GM19328 (cell line): ENCODE measurements at regions not wholly inside any gene's neighbourhood (a gene's known extent, or its start where the extent isn't known, plus 50 kb on each side); places are given as distances from the start of the nearest gene placed in this dataset.
"Not testable (repeated sequence)": the region's sequence is repeated elsewhere in the genome, so short reads cannot be mapped to it uniquely, and the experiment has no call there.

Experiments used
- ATAC-seq: cut with Tn5 transposase; IDR thresholded peaks from one replicate; pipeline ENCODE4 v1.9.1; 2021; ENCODE audit warnings: mild to moderate bottlenecking, moderate library complexity; ENCODE audit not compliant: unreplicated experiment

- not testable (repeated sequence) for ATAC-seq
These were observed 66.3 kb downstream of the FAM72C start for GRCh38 chr1:143905214-143906179.

- ATAC-seq: not testable (repeated sequence)
These were observed 67.2 kb downstream of the FAM72C start for GRCh38 chr1:143904622-143904979.

GRCh38 chr1:143903899-143904621 lies 67.7 kb downstream of the FAM72C start:
- ATAC-seq: not testable (repeated sequence)

DNA sequence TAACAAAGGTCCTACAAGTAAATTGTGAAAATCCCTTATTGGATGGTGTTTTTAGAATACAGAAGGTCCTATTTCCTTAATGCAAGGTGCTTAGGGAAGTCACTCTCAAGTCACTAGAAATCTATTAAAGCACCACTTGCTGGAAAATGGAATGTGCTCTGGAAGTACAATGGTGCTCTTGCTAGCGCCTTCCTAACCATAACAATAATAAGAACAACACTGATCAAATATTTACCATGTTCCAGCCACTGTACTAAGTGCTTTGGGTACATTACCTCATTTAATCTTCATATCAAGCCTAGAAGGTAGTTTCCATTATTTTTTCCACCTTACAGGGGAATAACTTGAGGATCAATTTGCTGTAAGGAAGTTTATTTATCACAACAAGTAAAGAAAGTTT lies 75.4 kb downstream of the FAM72C start:
- ATAC-seq: not testable (repeated sequence)

- ATAC-seq: peak; percentile 85
These were observed 86.7 kb downstream of the FAM72C start for GRCh38 chr1:143884932-143885574.

- peak; percentile 80 for ATAC-seq
These were observed 87.3 kb downstream of the FAM72C start for GRCh38 chr1:143884532-143884931.

GRCh38 chr1:143879757-143880536 lies 91.8 kb downstream of the FAM72C start:
- ATAC-seq: not testable (repeated sequence)

- not testable (repeated sequence) for ATAC-seq
These were observed 95.8 kb downstream of the FAM72C start for GRCh38 chr1:143875947-143876346.

GRCh38 chr1:143874625-143875024 lies 97.2 kb downstream of the FAM72C start:
- ATAC-seq: not testable (repeated sequence)

DNA sequence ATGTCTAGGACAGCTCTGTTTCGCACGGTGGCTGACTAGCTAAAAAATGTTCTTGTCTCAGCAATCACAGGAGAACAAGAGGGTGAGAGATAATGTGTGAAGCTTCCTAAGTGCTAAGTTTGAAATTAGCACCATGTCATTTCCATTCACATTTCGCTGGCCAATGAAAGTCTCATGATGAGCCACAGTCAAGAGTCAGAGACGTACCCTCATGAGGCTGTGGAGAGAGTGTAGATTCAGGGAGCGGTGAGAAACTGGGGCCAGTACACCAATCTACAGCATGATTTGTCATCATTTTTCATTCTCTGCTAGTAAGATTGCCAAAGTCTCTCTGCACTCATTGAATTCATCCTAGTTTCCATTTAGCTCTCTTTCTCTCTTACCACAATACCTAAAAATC lies 98.1 kb downstream of the FAM72C start:
- ATAC-seq: not testable (repeated sequence)

- not testable (repeated sequence) for ATAC-seq
These were observed 101.4 kb downstream of the FAM72C start for GRCh38 chr1:143870388-143870787.

GRCh38 chr1:143867590-143868220 lies 104.1 kb downstream of the FAM72C start:
- not testable (repeated sequence) for ATAC-seq

DNA sequence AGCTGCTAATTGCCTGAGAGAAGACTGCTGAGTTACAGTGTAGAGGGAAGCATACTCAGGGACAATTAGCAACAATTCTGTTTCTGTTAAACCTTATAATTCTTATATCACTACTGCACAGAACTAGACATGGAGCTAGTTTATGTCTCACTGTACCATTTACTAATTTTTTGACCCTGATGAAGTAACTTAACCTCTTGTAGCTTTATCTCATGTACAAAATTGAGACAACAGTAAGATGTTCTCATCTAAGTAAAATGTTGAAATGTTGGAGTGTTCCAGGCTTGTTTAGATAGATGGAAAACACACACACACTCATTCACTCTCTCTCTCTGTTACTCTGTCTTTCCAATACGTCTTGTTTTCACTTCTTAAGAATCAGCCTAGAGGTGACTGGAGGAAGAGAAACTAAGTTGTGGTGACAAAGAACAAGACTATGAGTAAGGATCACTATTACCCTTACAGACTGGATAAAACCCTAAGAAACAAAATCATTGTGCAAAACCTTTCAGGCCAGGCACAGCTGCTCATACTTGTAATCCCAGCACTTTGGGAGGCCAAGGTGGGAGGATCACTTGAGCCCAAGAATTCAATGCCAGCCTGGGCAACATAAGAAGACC lies 107.8 kb downstream of the FAM72C start:
- not testable (repeated sequence) for ATAC-seq

GRCh38 chr1:143862722-143863121 lies 109.1 kb downstream of the FAM72C start:
- ATAC-seq: not testable (repeated sequence)

DNA sequence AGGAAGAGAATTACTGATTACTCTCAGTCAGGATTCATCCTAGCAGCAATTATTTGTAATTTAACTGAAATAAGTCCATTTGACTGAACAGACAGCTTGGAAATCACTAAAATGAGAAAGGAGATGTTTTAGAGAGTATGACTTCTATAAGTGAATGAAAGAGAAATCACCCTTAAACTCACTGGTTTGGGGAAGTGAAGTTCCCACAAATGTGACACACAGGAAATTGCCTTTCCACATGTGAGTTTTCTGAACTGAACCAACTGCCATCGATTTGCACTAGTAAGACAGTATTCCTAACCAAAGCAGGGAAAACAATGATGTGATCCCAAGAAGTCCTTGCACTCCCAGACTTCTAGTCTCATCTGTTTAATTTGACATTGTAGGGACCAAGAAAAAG lies 110.5 kb downstream of the FAM72C start:
- ATAC-seq: not testable (repeated sequence)

DNA sequence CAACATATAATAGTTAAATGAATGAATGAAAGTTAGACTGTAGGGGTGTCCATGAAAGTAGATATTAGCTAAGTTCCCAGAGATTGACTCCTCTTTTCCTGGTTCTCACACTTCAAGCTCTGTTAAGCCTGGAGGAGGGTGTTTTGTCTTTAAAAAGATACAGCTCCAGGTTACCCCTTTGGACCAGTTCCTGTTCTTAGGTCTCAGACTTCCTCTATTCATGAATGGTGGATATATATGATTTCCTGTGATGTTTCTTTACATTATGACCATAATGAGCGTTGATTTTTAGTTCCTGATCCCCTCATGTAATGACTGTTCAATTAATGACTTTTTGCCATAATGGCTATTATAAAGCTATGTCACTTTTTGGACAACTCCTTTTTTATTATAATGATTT lies 115.9 kb downstream of the FAM72C start:
- not testable (repeated sequence) for ATAC-seq

DNA sequence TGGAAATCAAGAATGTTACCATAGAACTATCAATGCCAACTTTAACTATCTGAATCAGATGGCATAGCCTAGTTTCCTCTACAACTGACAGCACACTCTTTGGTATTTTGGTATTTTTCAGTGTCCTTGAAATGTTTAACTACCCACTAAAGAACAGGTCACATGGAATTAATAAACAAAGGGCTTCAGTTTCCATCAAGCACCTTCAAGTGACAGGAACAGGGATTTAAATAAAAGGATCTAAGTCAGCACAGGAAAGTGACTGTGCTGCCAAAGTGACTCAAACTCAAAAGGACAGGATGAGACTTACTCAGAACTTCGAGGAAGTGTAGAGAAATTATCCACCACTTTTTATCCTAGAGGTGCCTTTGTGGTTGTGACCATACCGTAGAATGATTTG lies 117.7 kb downstream of the FAM72C start:
- ATAC-seq: not testable (repeated sequence)

- ATAC-seq: not testable (repeated sequence)
These were observed 121.1 kb downstream of the FAM72C start for GRCh38 chr1:143850637-143851036.

GRCh38 chr1:143848859-143849258 lies 122.9 kb downstream of the FAM72C start:
- not testable (repeated sequence) for ATAC-seq
